RWPE2 (cell line): ENCODE measurements at regions not wholly inside any gene's neighbourhood (a gene's known extent, or its start where the extent isn't known, plus 50 kb on each side); places are given as distances from the start of the nearest gene placed in this dataset.

Experiments used
- ATAC-seq: fragments of 200-7000 bp; cut with Tn5 transposase; 3 replicates; pipeline ENCODE4 v1.9.1; 2021; ENCODE audit warnings: low read depth
- DNase-seq: peaks from one replicate; pipeline ENCODE4 v3.0.0-alpha.2; 2020; ENCODE audit warnings: low spot score
- H3K27ac ChIP-seq: fragments of 450-650 bp; 2 replicates; pipeline ENCODE4 v1.5.1; 2017; ENCODE audit warnings: mild to moderate bottlenecking; ENCODE audit not compliant: poor library complexity, severe bottlenecking
- H3K27me3 ChIP-seq: fragments of 250-450 bp; sonication (Bioruptor Pico); 2 replicates; pipeline ENCODE4 v1.5.1; 2021; ENCODE audit warnings: mild to moderate bottlenecking, moderate library complexity; ENCODE audit not compliant: insufficient read depth, poor library complexity, severe bottlenecking
- H3K36me3 ChIP-seq: fragments of 250-450 bp; sonication (Bioruptor Pico); 2 replicates; pipeline ENCODE4 v1.5.1; 2020; ENCODE audit warnings: low read depth, mild to moderate bottlenecking, moderate library complexity
- H3K4me1 ChIP-seq: fragments of 250-450 bp; sonication (Bioruptor Pico); 2 replicates; pipeline ENCODE4 v1.5.1; 2021; ENCODE audit warnings: mild to moderate bottlenecking, moderate library complexity; ENCODE audit not compliant: insufficient read depth, poor library complexity, severe bottlenecking
- H3K4me3 ChIP-seq: fragments of 250-450 bp; sonication (Bioruptor Pico); 2 replicates; pipeline ENCODE4 v1.5.1; 2021; ENCODE audit warnings: mild to moderate bottlenecking, moderate library complexity; ENCODE audit not compliant: severe bottlenecking
- H3K9me3 ChIP-seq: fragments of 250-450 bp; sonication (Bioruptor Pico); 2 replicates; pipeline ENCODE4 v1.5.1; 2021; ENCODE audit warnings: mild to moderate bottlenecking, moderate library complexity; ENCODE audit not compliant: severe bottlenecking
- CTCF ChIP-seq: fragments of 450-650 bp; IDR thresholded peaks from one replicate; pipeline ENCODE4 v1.5.1; 2017; ENCODE audit warnings: mild to moderate bottlenecking, moderate library complexity; ENCODE audit not compliant: poor library complexity, severe bottlenecking

GRCh38 chr4:52243367-52243766 lies 192.3 kb downstream of the SPATA18 start:
- H3K4me3 ChIP-seq, result no peak overlapping the region
- H3K9me3 ChIP-seq, result no peaks in the 10 kb centered on the region
- ATAC-seq, result no peak
- TF ChIP-seq CTCF, result no peak
- no peak overlapping the region for H3K27ac ChIP-seq
- no peaks in the 10 kb centered on the region for H3K27me3 ChIP-seq
- no peaks in the 10 kb centered on the region for H3K36me3 ChIP-seq
- no peaks in the 10 kb centered on the region for H3K4me1 ChIP-seq
- DNase-seq, result no peak

DNA sequence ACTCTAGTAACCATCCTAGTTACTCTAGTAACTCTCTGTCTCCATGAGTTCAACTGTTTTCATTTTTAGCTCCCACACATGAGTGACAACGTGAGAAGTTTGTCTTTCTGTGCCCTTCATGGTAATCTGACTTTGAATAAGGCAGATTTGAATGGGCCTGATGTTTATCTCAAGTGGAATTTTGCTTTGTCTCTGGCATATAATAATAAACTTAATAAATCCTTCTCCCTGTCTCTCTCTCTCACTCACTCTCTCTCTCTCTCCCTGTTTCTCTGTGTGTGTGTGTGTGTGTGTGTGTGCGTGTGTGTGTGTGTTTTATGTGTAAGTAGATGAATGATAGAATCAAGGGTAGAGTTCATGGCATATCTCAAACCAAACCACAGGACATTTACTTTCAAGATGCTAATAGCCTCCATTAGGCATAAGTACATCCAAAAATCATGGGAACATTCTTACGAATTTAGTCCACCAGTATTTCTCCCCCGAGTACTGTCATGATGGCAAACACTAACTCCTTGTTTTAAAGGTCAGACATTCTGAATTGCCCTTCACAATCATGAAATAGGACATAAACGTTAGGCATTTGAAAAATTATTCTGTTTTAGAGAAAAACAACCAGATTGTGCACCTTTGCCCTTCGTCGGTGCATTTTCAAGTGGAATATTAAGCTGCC lies 193.1 kb downstream of the SPATA18 start:
- DNase-seq, result no peak

DNA sequence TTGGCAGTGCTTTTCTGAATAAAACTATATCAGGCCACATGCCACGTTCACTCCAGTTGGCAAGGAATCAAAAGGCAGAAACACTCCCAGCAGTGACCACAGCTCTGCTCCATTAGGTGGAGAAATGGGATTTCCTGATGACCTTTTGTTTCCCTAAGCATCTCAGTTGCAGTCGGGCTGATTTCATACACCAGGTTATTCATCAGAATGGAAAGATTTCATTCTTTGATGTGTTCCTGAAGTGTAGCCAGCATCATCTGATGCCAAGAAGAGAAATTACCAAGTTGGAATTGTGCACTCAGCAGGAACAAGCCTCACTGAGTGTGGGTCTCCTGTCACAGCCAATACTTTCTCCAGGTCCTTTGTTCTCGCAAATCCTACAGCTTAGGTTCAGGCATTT lies 193.7 kb downstream of the SPATA18 start:
- ATAC-seq, result no peak
- H3K27me3 ChIP-seq, result no peaks in the 10 kb centered on the region
- no peak for DNase-seq

More for the DNA sequence above, 193.1 kb downstream of the SPATA18 start:
- TF ChIP-seq CTCF, result no peak
- Histone ChIP-seq H3K27me3 (no peaks in the 10 kb centered on the region), H3K27ac (no peak overlapping the region), H3K4me3 (no peak overlapping the region), H3K36me3 (no peaks in the 10 kb centered on the region), H3K9me3 (no peaks in the 10 kb centered on the region), H3K4me1 (no peaks in the 10 kb centered on the region)
- no peak for ATAC-seq

GRCh38 chr4:52246827-52247226 lies 195.7 kb downstream of the SPATA18 start:
- H3K4me1 ChIP-seq, result no peaks in the 10 kb centered on the region
- H3K9me3 ChIP-seq, result no peaks in the 10 kb centered on the region
- DNase-seq (no peak), ATAC-seq (no peak)
- no peaks in the 10 kb centered on the region for H3K27me3 ChIP-seq
- H3K4me3 ChIP-seq, result no peak overlapping the region
- H3K27ac ChIP-seq, result no peak overlapping the region
- no peak for TF ChIP-seq CTCF
- H3K36me3 ChIP-seq, result no peaks in the 10 kb centered on the region

More for the DNA sequence above, 193.7 kb downstream of the SPATA18 start:
- no peak overlapping the region for H3K27ac ChIP-seq
- no peak for TF ChIP-seq CTCF
- no peak overlapping the region for H3K4me3 ChIP-seq
- H3K36me3 ChIP-seq, result no peaks in the 10 kb centered on the region
- H3K9me3 ChIP-seq, result no peaks in the 10 kb centered on the region
- no peaks in the 10 kb centered on the region for H3K4me1 ChIP-seq

DNA sequence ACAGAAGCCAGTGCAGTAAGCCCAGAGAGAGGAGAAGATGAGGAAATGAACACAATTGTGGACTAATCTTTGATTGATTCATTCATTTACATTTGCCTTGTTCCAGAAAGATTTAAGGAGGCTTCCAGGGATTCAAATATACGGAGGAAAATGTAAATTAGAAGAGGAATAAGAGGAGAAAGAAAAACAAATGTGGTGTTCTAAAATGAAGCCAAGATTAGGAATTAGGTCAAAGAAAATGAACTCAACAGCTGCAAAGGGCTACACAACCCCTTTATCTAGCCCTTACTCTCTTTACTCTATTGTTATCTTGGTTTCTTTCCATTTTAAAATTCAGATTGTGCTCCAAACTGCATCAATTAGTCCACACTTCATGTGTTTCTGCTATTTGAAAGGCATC lies 196.8 kb downstream of the SPATA18 start:
- no peak for TF ChIP-seq CTCF
- ATAC-seq, result no peak
- Histone ChIP-seq H3K27ac (no peak overlapping the region), H3K36me3 (no peaks in the 10 kb centered on the region), H3K4me1 (no peaks in the 10 kb centered on the region), H3K4me3 (no peak overlapping the region), H3K9me3 (no peaks in the 10 kb centered on the region), H3K27me3 (no peaks in the 10 kb centered on the region)
- DNase-seq, result no peak
